Keratinocyte (primary cell): ENCODE measurements at regions not wholly inside any gene's neighbourhood (a gene's known extent, or its start where the extent isn't known, plus 50 kb on each side); places are given as distances from the start of the nearest gene placed in this dataset.

Experiments
- CTCF ChIP-seq, 3 experiments: IDR thresholded peaks in 1 of 3; conservative IDR thresholded peaks in 1 of 3; optimal IDR thresholded peaks in 1 of 3; 2 replicates in 2 of 3; 3 replicates in 1 of 3; pipeline versions ENCODE3 to v1.5.1; 2011; ENCODE audit warnings: low read length in 3 of 3, mild to moderate bottlenecking in 3 of 3, moderate library complexity in 2 of 3, control low read depth in 1 of 3, inconsistent platforms in 1 of 3; ENCODE audit not compliant: insufficient read depth in 2 of 3; ENCODE audit errors: extremely low read depth in 1 of 3
- EZH2 ChIP-seq: IDR thresholded peaks from one replicate; pipeline ENCODE4 v1.6.1; 2012; ENCODE audit warnings: inconsistent platforms, mild to moderate bottlenecking, low read length, moderate library complexity

DNA sequence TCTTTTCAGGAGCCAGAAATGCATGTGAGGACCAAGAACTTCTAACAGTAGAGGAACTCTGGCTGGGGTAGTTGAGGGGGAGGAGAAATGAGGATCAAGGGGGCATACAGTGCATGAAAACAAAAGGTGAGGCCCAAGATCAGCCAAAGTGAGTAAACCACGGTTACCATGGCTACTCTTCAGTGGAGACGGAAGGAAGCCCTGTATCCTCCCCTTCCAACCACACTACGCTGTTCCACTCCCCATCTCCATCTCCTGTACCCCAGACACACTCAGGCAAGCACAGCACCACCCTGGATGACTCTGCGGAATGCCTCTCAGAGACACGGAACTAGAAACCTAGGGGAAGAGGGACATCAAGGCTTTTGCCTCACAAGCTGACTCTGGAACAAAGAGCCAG is 157.6 kb upstream of the CAMK1G start:
- no peak for TF ChIP-seq CTCF (optimal IDR thresholded peaks at IDR 0.05 in 1 of 3, IDR thresholded peaks at IDR 0.05 in 1 of 3, conservative IDR thresholded peaks at IDR 0.05 in 1 of 3; ENCODE audit: extremely low read depth in 1 of 3, insufficient read depth in 2 of 3, low read length in 3 of 3)
- TF ChIP-seq EZH2 = no peak
